DMS53 (cell line): ENCODE measurements at regions not wholly inside any gene's neighbourhood (a gene's known extent, or its start where the extent isn't known, plus 50 kb on each side); places are given as distances from the start of the nearest gene placed in this dataset.

Experiments used
- DNase-seq: peaks from one replicate; lab custom pipeline; 2025; lab: John Stamatoyannopoulos, UW

DNA sequence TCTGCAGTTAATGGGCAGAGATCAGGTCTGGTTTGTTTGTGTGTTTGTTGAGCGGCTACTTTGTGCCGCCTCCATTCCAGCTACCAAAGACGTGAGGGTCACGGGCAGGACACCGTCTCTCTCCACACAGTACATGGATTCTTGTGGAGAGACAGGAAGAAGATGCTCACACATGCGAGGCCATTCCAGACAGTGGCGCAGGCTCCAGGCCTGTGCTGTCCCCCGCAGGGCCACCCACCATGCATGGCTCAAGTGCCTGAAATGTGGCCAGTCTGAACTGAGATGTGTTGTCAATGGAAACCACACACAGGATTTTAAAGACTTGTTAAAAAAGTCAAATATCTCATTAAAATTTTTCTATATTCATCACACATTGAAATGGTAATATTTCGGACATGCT, 848.3 kb downstream of the TBC1D22A start:
- DNase-seq, result no peak

DNA sequence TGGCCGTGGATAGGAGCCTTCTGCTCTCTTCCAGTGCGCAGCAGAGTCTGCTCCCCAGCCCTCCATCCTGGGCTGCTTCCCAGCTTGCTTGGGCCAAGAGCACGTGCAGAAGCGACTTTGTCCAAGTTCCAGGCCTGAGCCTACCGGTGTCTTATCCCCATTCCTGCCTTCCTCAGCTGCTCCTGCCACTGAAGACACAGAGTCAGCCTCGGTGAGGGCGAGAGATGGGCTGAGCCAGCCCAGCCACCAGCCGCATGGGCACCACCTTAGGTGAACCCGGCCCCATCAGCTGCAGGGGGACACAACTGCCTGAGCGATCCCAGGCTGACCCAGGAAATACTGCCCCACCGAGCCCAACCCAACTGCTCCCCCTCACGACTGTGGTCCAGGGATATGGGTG, 847.8 kb downstream of the TBC1D22A start:
- DNase-seq, result no peak

DNA sequence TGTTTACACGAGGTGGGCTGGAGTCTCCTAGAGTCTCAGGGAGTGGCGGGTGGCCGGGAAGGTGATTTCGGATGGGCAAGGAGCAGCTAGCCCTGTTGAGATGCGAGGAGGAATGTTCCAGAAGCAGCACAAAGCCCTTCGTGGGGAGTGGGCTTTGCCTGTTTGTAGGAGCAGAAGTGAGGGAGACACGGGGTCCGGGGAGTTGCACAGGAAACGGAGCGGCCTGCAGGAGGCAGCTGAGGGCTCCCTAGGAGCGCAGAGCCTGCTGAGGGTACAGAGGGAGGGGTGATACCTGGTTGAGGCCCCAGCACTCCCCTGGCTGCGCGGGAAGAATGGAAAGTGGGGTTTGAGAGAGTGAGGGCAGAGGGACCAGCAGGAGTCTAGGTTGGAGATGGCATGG, 847.2 kb downstream of the TBC1D22A start:
- DNase-seq, result no peak

DNA sequence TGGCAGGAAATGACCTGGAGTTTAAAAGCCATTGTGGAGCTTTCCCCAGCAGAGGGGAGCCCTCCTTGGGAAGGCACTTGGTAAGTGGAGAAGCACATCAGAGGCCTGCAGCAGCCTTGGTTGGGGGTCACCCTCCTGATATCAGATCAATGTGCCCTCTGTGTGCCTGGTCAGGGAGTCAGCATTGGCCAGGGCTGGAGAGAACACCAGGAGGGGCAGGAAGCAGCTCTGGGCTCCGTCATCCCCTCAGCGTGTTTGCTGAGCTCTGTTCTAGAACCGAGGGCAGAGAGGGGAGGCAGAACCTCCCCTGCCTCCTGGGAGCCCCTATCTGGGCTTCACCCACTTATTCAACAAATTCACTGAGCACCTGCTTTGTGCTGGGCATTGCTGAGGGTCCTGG, 846.0 kb downstream of the TBC1D22A start:
- no peak for DNase-seq

DNA sequence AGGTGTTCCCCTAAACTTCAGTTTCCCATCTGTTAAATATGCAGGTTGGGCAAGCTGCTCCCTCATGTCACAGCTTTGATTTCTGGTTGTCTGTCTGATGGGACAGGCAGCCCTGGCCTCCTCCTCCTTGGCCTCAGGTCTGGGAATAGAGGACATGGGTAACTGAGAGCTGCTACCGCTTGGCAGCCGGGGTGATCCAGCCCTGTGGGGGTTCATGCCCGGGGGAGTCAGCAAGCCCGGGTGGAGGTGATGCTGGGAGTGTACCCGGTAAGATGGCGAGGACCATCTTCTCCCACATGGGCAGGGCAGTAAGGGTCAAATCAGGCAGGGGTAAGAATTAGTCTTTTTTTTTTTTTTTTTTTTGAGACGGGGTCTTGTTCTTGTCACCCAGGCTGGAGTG, 845.0 kb downstream of the TBC1D22A start:
- no peak for DNase-seq

DNA sequence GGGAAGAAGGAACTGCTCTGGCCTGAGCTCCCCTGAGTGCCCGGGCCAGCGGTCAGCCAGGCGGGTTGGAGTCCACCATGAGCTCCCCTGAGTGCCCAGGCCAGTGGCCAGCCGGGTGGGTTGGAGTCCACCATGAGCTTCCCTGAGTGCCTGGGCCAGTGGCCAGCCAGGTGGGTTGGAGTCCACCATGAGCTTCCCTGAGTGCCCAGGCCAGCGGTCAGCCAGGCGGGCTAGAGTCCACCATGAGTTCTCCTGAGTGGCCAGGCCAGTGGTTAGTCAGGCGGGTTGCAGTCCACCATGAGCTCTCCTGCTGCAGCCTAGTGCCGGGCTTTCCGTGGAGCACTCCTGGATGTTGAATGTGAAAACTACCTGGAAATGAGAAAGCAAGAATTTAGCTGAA, 844.0 kb downstream of the TBC1D22A start:
- DNase-seq, result no peak

DNA sequence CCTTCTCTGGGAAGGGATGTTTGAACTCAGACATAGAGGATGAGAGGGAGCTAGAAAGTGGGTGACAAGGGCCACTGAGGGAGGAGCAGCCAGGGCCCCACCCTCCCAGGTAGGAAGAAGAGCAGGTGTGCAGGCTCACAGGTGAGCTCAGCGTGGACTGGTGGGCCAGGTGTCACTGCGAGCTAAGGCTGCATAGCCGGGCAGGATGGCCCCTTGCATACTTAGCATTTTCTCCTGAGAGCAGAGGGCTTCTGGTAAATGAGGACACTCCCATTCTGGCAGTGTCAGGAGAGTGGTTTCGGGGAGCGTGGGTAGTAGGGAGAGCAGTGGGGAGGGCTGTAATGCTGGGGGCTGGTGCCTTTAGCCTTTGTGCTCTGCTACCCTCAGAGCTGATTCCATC, 843.4 kb downstream of the TBC1D22A start:
- DNase-seq, result no peak

DNA sequence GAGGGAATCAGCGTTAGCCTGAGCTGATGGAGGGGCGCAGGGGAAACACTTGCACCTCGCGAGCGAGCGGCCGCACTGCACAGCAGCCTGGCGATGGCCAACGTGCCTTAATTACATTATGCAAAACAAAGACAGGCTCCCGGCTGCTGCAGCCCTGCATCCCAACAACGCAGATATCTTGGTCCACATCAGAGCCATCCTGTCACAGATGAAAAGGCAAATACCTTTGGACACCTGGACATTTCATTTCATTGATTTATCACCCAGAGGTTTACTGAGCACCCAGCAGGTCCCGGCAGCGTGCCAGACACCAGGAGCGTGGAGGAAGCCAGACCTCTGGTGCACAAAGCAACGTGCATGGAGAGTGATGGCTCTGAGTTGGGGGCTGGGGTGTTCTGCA, 843.0 kb downstream of the TBC1D22A start:
- DNase-seq, result no peak

DNA sequence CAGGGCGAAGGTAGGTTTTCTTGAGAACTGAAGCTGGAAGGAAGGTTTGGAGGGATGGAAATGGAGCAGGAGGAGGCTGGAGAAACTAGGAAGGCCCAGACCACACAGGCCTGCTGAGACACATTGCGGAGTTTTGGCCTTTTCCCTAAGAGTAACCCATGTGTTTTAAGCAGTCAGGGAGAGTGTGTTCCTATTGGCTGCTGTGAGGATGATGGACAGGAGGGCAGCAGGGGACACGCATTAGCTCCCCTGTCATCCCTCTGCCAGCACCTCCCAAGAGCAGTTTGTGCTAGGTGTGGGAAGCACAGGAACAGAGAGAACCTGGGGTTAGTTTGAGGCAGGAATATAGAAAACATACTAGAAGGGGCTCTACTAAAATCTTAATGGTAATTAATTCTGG, 842.1 kb downstream of the TBC1D22A start:
- DNase-seq, result no peak

DNA sequence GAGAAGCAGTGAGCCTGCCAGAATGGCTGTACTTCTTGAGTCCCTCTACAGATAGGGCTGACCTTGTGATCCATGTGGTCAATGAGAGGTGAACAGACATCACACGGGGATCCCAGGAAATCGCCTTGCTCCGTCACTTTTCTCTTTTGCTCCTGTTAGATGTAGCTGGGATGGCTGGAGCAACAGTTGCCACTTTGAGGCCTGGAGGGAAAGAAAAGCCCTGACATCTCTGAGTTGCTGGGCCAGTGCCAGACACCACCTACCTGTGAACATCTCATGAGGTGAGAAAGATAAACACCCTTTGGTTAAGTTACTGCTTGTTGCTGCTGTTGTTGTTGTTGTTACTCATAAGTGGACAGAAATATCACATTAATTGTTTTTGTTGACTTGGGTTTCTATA, 840.3 kb downstream of the TBC1D22A start:
- DNase-seq, result no peak

DNA sequence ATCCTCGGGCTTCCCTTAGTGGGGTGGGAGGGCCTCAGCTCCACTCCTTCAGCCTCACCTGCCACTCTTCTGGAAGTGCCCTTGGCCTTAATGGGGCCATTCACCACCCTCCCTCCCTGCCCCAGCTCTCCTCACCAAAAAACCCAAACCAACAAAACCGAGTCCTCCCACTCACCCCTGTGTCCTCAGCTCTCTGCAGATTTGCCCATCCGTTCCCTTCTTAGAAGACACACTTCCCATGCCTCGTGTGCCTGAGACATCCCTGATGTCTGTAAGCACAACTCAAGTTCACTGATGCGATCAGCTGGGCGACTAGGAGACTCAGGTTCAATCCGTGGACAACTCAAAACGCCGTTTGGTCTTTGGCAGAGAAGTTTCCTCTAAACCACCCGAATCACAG, 839.2 kb downstream of the TBC1D22A start:
- no peak for DNase-seq

DNA sequence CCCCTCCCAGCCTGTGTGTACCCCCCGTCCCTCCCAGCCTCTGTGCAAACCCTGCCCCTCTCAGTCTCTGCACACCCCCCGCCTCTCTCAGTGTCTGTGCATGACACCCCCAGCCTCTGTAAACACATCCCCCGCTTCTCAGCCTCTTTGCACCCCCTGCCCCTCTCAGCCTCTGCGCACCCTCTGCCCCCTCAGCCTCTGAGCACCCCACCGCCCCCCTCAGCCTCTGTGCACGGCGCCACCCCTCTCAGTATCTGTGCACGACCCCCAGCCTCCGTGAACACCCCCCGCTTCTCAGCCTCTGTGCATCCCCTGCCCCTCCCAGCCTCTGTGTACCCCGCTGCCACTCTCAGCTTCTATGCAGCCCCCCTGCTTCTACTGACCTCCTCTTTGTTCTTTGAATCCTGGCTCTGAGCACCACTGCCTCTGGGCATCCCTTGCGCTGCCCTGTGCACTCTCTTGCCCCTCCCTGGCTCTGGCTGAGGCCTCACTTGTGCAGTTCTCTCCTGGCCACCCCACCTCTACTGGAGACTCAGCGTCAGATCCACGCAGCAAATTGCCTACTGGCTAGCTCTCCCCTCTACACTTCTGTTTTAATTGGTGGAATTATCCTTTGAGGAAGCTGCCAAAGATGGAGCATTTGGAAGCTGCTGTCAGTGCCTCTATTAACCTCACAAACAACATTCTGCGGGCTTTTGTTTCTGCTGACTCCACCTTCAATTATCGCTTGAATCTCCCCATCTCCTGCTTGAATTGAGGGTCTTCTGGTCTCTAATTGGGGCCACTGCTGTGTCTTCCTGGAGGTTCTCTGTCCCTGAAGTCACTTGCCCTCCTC, 838.6 kb downstream of the TBC1D22A start:
- no peak for DNase-seq

DNA sequence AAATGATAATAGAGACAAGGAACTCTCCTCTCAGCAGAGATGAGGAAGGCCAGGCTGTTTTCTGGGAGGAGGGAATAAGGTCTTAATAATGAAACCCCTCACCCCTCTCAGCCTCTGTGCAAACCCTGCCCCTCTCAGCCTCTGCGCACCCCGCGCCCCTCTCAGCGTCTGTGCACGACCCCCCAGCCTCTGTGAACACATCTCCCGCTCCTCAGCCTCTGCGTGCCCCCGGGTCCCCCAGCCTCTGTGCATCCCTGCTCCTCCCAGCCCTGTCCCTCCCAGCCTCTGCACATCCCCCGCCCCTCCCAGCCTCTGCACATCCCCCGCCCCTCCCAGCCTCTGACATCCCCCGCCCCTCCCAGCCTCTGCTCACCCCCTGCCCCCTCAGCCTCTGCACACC, 837.8 kb downstream of the TBC1D22A start:
- DNase-seq, result no peak

DNA sequence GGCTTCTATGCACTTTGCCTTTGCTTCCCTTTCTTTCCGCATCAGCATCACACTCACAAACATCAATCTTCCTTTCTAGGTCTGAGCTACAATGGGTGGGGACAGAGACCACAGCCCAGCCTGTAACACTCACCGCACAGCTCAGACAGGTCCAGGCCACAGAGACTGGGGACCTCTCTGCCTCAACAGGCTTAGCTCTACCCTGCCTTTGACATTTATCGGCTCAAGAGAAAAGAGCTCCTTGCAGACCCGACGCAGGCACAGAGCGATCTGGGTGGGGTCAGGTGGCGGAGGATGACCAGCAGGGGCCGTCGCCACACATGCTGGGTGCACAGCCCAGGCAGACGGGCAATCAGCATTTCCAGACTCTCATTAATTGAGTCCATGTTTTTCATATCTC, 837.3 kb downstream of the TBC1D22A start:
- no peak for DNase-seq

DNA sequence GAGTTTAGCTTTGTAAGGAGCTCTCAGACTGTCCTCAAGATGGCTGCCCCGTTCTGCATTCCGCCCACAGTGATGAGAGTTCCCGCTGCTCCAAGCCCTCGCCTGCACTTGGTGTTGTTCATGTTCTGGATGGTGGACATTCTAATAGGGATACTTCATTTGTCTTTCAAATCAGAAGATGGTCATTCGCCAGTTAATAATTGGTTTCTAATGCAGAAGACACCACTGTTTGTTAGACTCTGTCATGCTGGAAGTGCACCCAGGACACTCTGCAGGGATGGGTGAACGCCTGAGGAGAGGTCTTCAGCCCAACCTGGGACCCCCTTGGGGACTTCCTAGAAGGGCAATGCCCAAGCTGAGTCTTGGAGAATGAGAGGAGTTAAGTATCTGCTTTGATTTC, 836.4 kb downstream of the TBC1D22A start:
- DNase-seq, result no peak

DNA sequence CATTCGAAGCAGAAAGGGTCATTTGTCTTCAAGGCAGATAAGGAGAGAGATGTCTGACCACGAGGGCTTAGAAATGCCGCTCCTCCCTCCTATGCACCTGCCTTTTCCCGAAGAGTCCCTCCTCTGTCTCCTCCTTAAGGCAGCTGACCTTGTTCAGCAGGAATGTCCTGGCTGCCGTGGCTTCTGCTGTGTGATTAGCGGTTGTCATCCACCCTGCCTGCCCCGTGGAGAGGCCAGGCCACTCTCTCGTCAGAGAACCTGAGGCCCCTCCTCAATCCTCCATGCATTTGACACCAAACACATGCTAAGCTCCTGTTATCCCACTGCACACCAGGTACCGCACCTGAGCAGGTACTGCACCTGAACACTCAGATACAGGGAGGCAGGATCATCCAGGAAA, 834.6 kb downstream of the TBC1D22A start:
- no peak for DNase-seq

DNA sequence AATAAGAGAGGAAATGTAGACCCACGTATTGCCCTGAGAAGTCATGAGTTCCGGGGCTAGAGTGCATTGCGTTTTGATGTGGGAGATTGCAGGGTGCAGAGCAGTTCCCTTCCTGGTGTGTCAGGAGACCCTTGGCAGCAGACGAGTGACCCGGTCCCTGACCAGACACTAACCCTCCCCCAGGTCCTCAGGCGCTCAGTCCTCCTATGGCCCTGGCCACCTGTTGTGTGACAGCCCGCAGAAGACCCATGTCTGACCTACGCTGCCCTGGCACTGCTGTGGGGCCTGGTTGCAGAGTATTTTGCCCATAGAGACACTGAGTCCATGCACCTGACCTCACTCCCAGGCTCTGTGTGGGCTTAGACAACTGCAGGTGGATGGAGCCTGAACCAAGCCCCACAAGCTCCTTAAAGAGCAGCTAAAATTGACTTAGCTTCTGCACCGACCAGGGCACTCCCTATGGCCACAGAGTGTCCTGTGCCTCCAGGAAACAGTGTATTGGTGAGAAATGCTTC, 833.8 kb downstream of the TBC1D22A start:
- no peak for DNase-seq

DNA sequence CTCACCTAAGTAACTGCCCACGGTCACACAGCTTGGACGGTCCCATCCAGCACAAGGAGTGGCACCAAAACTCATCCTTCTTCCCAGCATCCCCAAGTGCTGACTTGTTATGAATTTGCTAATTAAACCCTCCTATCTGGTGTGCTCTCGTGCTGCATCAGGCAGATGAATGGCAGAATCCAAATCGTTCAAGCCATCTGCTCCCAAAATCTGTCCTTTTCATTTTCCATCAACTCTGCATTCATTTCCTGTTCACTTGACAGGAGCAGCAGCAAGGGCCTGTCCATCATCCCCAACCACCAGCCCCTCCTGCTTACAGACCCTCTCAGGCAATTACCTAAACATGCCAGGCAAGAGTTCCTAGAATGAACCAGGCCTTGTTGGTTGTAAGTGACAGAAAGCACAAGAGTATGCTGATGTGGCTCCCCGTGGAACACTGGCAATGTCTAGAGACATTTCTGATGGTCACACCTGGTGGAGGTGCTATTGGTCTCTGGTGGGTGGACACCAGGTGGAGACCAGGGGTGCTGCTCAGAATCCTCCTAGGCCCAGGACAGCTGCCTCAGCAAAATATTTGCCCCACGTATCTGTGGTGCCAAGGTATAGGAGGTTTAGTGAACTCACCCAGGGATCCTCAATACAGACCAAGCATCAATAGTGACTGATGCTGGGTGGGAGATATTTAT, 832.5 kb downstream of the TBC1D22A start:
- no peak for DNase-seq

DNA sequence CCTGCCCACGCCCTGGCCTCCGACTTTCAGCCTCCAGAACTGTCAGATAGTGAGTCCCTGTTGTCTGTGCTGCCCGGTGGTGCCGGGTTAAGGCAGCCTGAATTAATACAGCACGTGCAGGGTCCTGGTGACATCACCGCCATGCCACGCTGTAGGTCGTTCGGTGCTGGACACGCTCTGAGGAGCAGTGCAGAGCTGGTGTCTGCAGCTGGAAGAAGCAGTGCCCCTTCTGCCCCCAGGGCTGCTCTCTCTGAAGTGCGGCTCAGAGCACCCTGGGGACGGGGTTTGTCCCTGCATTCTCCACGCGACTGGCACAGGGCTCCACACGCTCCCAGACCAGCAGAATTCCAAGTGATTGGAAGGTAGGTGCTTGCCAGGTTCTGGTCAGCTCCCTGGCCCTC, 831.5 kb downstream of the TBC1D22A start:
- no peak for DNase-seq

DNA sequence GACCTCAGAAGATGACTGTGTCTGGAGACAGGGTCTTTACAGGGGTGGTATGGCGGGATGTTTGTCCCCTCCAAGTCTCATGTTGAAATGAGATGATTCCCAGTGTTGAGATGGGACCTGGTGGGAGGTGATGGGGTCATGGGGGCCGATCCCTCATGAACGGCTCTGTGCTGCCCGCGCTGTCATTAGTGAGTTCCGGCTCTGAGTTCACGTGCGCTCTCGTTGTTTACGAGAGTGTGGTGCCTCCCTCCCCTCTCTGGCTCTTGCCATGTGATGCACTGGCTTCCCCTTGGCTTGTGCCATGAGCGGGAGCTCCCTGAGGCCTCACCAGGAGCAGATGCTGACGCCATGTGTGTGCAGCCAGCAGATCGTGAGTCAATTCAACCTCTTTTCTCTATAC, 830.8 kb downstream of the TBC1D22A start:
- DNase-seq, result no peak

DNA sequence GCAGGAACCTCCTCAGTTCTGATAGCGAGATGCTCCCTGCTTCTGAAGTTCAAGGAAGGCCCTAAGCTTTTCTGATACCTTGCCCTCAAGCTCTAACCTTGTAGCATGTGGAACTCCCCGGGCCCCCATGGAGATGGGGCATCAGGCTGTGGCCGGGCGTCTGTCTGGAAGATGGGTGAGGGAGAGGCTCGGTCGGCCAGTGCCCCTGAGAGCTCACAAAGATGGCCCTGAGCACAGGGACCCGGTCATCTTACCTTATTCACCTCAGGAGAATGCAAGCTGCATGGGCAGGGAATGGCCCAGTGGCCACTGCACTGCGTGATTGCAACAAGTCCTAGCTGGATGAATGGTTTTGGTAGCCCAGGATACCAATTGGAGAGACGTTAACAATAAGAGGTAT, 830.3 kb downstream of the TBC1D22A start:
- DNase-seq, result no peak

DNA sequence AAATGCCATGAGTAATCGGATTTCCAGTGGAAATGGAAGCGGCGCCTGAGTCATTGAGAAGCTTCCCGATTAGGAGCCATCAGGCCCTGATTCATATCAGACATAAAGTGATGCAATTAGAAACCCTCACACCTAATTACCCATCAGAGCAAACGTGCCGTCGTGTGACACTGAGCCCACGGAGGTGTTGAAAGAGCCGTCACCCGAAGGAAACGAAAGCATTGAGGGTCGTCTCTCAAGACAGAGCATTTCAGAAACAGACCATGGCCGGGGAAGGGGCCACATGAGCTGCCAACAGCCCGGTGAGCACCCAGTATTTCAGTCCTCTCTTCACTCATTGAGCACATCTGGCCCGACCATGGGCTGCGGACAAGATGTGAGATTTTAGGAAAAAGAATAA, 829.3 kb downstream of the TBC1D22A start:
- DNase-seq, result no peak

DNA sequence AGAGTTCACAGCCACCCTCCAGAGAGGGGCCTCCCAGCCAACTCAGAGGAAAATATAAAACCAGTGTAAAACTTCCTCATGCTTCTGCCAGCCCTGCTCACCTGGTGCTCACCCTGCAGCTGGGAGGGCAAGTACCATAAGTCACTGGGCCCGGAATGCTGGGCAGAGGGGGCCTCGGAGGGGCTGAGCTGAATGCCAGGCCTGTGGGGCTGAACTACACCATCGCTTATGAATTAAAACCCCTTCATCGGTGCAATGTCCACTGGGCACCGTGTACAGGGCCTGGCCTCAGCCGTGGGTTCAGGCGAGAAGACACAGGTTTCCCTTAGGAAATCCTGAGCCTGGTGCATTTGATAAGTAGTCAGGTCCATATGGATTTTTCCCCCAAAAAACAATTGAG, 828.6 kb downstream of the TBC1D22A start:
- no peak for DNase-seq
